ENCODE measurements at regions not wholly inside any gene's neighbourhood (a gene's known extent, or its start where the extent isn't known, plus 50 kb on each side); places are given as distances from the start of the nearest gene placed in this dataset.
A peak's percentile ranks its signal among the peaks of the same experiment; 100 is the strongest.

GRCh38 chr1:172926070-172926469 is 124.7 kb downstream of the TNFSF18 start:
- Histone ChIP-seq H3K4me3 (ENCODE audit: low read depth, low read length) (no peak overlapping the region), H3K36me3 (ENCODE audit: control insufficient read depth, insufficient read depth, low read length) (no peaks in the 10 kb centered on the region), H3K27me3 (ENCODE audit: control insufficient read depth, insufficient read depth, low read length) (no peaks in the 10 kb centered on the region)
- TF ChIP-seq CTCF (IDR thresholded peaks at IDR 0.05; ENCODE audit: insufficient read depth, low read length, severe bottlenecking) = no peak
- no peak for DNase-seq (ENCODE audit: low read depth)
- no peak for FAIRE-seq

- Histone ChIP-seq H3K27me3 (ENCODE audit: control insufficient read depth, insufficient read depth, low read length) (no peaks in the 10 kb centered on the region), H3K36me3 (ENCODE audit: control insufficient read depth, insufficient read depth, low read length) (no peaks in the 10 kb centered on the region), H3K4me3 (ENCODE audit: low read depth, low read length) (no peak overlapping the region)
- no peak for FAIRE-seq
- no peak for TF ChIP-seq CTCF (IDR thresholded peaks at IDR 0.05; ENCODE audit: insufficient read depth, low read length, severe bottlenecking)
- peak; percentile 92 for DNase-seq (ENCODE audit: low read depth)
These were observed 122.3 kb downstream of the TNFSF18 start for GRCh38 chr1:172928412-172928811.

- H3K36me3 ChIP-seq (ENCODE audit: control insufficient read depth, insufficient read depth, low read length) = no peaks in the 10 kb centered on the region
- DNase-seq (ENCODE audit: low read depth) = peak; percentile 67
- no peaks in the 10 kb centered on the region for H3K27me3 ChIP-seq (ENCODE audit: control insufficient read depth, insufficient read depth, low read length)
- no peak overlapping the region for H3K4me3 ChIP-seq (ENCODE audit: low read depth, low read length)
- no peak for TF ChIP-seq CTCF (IDR thresholded peaks at IDR 0.05; ENCODE audit: insufficient read depth, low read length, severe bottlenecking)
- FAIRE-seq = no peak
These were observed 121.7 kb downstream of the TNFSF18 start for GRCh38 chr1:172929006-172929405.

- H3K36me3 ChIP-seq (ENCODE audit: control insufficient read depth, insufficient read depth, low read length) = no peaks in the 10 kb centered on the region
- DNase-seq (ENCODE audit: low read depth) (no peak), FAIRE-seq (no peak)
These were observed 120.6 kb downstream of the TNFSF18 start for GRCh38 chr1:172930142-172930541.

GRCh38 chr1:172931340-172931739 is 119.4 kb downstream of the TNFSF18 start:
- FAIRE-seq = no peak
- no peak for TF ChIP-seq CTCF (IDR thresholded peaks at IDR 0.05; ENCODE audit: insufficient read depth, low read length, severe bottlenecking)
- no peaks in the 10 kb centered on the region for H3K36me3 ChIP-seq (ENCODE audit: control insufficient read depth, insufficient read depth, low read length)
- no peak for DNase-seq (ENCODE audit: low read depth)
- H3K4me3 ChIP-seq (ENCODE audit: low read depth, low read length) = no peak overlapping the region
- no peaks in the 10 kb centered on the region for H3K27me3 ChIP-seq (ENCODE audit: control insufficient read depth, insufficient read depth, low read length)

More at GRCh38 chr1:172930142-172930541, 120.6 kb downstream of the TNFSF18 start:
- Histone ChIP-seq H3K27me3 (ENCODE audit: control insufficient read depth, insufficient read depth, low read length) (no peaks in the 10 kb centered on the region), H3K4me3 (ENCODE audit: low read depth, low read length) (no peak overlapping the region)
- no peak for TF ChIP-seq CTCF (IDR thresholded peaks at IDR 0.05; ENCODE audit: insufficient read depth, low read length, severe bottlenecking)

GRCh38 chr1:172931761-172932160 is 119.0 kb downstream of the TNFSF18 start:
- DNase-seq (ENCODE audit: low read depth) = no peak
- H3K27me3 ChIP-seq (ENCODE audit: control insufficient read depth, insufficient read depth, low read length) = no peaks in the 10 kb centered on the region
- no peaks in the 10 kb centered on the region for H3K36me3 ChIP-seq (ENCODE audit: control insufficient read depth, insufficient read depth, low read length)
- TF ChIP-seq CTCF (IDR thresholded peaks at IDR 0.05; ENCODE audit: insufficient read depth, low read length, severe bottlenecking) = no peak
- FAIRE-seq = no peak
- H3K4me3 ChIP-seq (ENCODE audit: low read depth, low read length) = no peak overlapping the region

Measured in bronchial epithelial cell (primary cell).